Left lobe of liver (tissue), 2 donors: ENCODE measurements at regions not wholly inside any gene's neighbourhood (a gene's known extent, or its start where the extent isn't known, plus 50 kb on each side); places are given as distances from the start of the nearest gene placed in this dataset.
"Not testable (repeated sequence)": the region's sequence is repeated elsewhere in the genome, so short reads cannot be mapped to it uniquely, and the experiment has no call there.

ENCODE experiments used
- ATAC-seq: fragments of 200-7000 bp; cut with Tn5 transposase; one replicate; pipeline ENCODE4 v1.9.1; 2020; ENCODE audit warnings: mild to moderate bottlenecking, moderate library complexity
- DNase-seq: peaks from one replicate; pipeline ENCODE4 v3.0.0-alpha.2; 2020; ENCODE audit warnings: low spot score
- donor health status: DM: no; HTN: no; CAD: no; lungs with moderate emphysema.
- donor health status: DM: no; HTN: yes; CAD: no.

GRCh38 chr7:68559518-68559917, 1038.8 kb upstream of the AUTS2 start:
- DNase-seq = no peak
- no peak for ATAC-seq

DNA sequence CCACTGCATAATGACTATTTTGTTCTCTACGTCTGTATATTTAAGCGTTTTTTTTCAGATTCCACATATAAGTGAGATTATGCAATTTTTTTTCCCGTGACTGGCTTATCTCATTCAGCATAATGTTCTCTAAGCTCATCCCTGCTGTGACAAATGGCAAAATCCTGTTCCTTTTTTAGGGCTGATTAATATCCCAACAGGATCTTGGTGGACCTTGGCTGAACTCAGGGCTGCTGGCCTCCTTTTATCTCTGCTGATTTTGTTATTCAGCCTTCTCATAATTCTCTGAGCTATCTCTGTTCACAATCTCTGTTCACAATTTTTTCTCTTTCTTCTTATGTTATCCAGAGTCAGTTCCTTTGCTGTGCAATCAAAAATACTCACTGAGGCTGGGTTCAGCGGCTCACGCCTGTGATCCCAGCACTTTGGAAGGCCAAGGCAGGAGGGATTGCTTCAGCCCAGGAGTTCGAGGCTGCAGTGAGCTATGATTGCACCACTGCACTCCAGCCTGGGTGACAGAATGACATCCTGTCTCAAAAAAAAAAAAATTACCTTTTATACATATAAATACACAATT, 1035.9 kb upstream of the AUTS2 start:
- no peak for ATAC-seq

GRCh38 chr7:68564306-68565135, 1033.8 kb upstream of the AUTS2 start:
- ATAC-seq = no peak
- no peak for DNase-seq

More for the DNA sequence above, 1035.9 kb upstream of the AUTS2 start:
- no peak for DNase-seq

DNA sequence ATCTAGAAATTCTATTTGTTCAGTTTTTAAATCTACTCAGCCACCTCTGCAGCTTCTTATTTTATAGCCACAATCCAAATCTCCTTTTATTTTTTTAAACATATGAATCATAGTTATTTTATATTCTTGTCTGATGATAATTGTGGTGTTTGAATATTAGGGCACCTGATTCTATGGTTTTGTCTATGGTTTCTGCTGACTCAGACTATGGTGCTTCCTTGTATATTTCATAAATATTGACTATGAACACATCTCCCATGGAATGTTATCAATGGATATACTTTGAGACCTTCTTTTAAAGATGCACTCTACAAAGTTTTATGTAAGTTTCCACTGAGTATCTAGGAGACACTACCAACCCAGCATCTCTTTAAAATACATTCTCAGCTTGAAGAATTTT, 1027.0 kb upstream of the AUTS2 start:
- DNase-seq = no peak
- no peak for ATAC-seq

- DNase-seq = no peak
- no peak for ATAC-seq
Observed at GRCh38 chr7:68573271-68574005, 1024.8 kb upstream of the AUTS2 start.

- no peak for ATAC-seq
- DNase-seq = no peak
Observed at GRCh38 chr7:68576366-68576765, 1021.9 kb upstream of the AUTS2 start.

DNA sequence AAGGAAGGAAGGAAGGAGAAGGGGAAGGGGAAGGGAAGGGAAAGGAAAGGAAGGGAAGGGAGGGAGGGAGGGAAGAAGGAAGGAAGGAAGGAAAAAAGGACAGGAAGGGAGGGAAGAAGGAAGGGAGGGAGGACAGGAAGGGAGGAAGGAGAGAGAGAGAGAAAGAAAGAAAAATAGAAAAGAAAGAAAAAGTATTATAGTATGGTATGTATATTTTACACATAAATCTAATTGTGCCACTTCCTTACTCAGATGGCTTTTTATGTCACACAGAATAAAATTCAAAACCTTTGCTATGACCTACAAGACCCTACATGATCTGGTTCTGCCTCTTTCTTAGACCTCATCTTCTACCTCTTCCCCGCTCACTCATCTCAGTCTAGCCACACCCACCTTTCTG, 1016.9 kb upstream of the AUTS2 start:
- DNase-seq (no peak), ATAC-seq (no peak)

- DNase-seq = no peak
- ATAC-seq = no peak
Observed at GRCh38 chr7:68587599-68587998, 1010.7 kb upstream of the AUTS2 start.

GRCh38 chr7:68601826-68602225, 996.4 kb upstream of the AUTS2 start:
- peak; percentile 33 for ATAC-seq
- DNase-seq = no peak

GRCh38 chr7:68604541-68604940, 993.7 kb upstream of the AUTS2 start:
- DNase-seq (no peak), ATAC-seq (no peak)

DNA sequence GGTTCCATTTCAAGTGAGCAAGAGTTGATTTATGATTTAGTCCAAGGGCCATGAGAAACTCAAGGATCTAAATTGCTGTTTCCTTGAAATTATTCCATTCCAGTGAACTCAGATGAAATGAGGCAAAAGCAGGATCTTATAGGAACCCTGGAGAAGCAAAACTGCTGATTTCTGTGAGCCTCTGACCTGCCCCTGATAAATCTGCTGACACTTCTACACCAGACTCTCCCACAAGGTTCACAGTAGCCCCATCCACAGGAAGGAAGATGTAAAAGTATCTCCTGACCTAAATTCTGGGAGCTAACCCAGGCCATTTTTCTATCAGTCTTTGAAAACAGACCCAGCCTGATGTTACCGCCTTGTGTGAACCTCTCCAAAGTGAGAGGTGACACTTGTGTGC, 987.6 kb upstream of the AUTS2 start:
- DNase-seq (no peak), ATAC-seq (no peak)

- DNase-seq = no peak
Observed at GRCh38 chr7:68613405-68613804, 984.9 kb upstream of the AUTS2 start.

DNA sequence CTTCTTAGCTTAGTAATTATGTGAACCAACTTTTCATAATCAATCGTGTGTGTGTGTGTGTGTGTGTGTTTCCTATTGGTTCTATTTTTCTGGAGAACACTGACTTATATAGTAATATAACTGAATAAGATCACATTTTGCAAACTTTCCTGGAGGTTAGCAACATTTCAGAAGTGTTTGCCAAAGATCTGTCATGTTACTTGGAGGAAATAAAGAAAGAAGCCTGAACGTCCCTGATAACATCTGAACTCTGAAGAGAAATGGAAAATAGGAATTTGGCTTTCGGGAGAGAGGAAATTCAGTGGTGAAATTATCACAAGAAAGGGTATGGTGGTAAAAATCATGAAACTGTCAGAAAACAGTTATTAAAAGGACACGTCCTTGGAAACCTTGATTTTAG, 984.4 kb upstream of the AUTS2 start:
- no peak for DNase-seq
- ATAC-seq = no peak

More at GRCh38 chr7:68613405-68613804, 984.9 kb upstream of the AUTS2 start:
- no peak for ATAC-seq

DNA sequence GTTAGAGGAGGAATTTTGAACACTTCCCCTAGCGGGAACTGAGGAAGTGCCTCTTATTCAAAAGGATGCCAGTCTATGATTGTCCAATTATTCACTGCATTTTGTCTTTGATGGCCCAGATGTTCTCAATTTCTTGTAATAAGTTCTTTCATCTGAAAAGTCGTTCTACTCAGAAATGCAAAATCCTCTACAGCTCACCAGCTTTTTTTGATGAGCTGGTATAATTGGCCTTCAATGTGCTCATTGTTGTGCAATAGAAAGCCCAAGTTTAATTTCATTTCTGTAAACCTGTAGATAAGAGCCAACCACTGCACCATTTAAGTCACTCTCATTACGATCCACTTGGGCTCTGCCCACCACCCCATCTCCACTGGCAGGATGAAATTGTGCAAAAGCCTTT, 978.7 kb upstream of the AUTS2 start:
- DNase-seq (no peak), ATAC-seq (no peak)

- ATAC-seq (no peak), DNase-seq (no peak)
Observed at GRCh38 chr7:68622500-68622899, 975.8 kb upstream of the AUTS2 start.

GRCh38 chr7:68623030-68623429, 975.2 kb upstream of the AUTS2 start:
- ATAC-seq (no peak), DNase-seq (no peak)

GRCh38 chr7:68627247-68627864, 970.9 kb upstream of the AUTS2 start:
- DNase-seq (no peak), ATAC-seq (no peak)

DNA sequence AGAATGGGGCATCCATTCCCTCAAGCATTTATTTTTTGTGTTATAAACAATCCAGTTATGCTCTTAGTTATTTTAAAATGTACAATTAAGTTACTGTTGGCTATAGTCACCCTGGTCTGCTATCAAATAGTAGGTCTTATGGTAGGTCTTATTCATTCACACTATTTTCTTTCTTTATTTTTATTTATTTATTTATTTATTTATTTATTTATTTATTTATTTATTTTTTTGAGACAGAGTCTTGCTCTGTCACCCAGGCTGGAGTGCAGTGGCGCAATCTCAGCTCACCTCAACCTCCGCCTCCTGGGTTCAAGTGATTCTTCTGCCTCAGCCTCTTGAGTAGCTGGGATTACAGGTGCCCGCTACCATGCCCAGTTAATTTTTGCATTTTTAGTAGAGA, 967.4 kb upstream of the AUTS2 start:
- DNase-seq, ATAC-seq: not testable (repeated sequence)

- DNase-seq (no peak), ATAC-seq (no peak)
Observed at GRCh38 chr7:68640103-68640502, 958.2 kb upstream of the AUTS2 start.

DNA sequence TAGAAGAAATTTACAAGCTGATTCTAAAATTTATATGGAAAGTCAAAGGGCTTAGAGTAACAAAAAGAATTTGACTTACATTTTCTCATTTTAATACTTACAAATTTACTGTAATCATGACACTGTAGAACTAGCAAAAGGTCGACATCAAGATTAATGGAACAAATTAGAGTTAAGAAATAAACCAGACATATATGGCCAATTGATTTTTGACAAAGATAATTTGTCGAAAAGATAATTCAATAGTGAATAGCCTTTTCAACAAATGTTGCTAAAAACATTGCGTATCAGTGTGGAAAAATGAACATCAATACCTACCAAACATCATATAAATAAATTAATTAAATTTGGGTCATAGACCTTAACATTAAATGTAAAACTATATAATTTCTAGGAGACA, 955.5 kb upstream of the AUTS2 start:
- ATAC-seq (no peak), DNase-seq (no peak)

DNA sequence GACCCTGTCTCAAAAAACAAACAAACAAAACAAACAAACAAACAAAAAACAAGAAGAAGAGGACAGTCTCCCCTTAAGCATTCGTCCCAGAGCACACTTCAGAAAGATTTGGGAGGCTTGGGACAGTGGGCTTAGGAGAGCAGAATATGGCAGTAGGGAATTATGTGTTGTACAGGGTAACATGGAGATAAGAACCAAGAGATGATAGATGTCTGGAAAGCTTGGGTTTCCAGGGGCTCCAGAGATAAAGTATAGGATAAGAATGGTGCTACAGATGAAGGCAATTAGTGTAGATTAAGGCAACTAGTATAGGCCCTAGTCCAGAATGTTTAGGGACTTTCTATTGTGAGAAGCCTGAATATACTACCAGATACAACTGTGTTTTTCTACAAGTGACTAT, 934.9 kb upstream of the AUTS2 start:
- no peak for DNase-seq
- ATAC-seq = no peak

- ATAC-seq (no peak), DNase-seq (no peak)
Observed at GRCh38 chr7:68671046-68671445, 927.2 kb upstream of the AUTS2 start.
